GM10266 (cell line): ENCODE measurements at regions not wholly inside any gene's neighbourhood (a gene's known extent, or its start where the extent isn't known, plus 50 kb on each side); places are given as distances from the start of the nearest gene placed in this dataset.
"Not testable (repeated sequence)": the region's sequence is repeated elsewhere in the genome, so short reads cannot be mapped to it uniquely, and the experiment has no call there.

Experiments used
- DNase-seq: peaks from one replicate; pipeline ENCODE4 v3.0.0; 2012; ENCODE audit errors: extremely low spot score
- CTCF ChIP-seq: IDR thresholded peaks from 2 replicates; pipeline ENCODE4 v1.5.1; 2012; ENCODE audit warnings: mild to moderate bottlenecking, low read depth; ENCODE audit not compliant: control insufficient read depth, insufficient read depth; ENCODE audit errors: missing control alignments

GRCh38 chr2:113361051-113361450 is 76.4 kb upstream of the ZNG1B start:
- no peak for TF ChIP-seq CTCF
- DNase-seq = no peak

- DNase-seq = no peak
- no peak for TF ChIP-seq CTCF
These were observed 78.3 kb upstream of the PAX8 start for GRCh38 chr2:113357071-113357470.

GRCh38 chr2:113356284-113356683 is 77.6 kb upstream of the PAX8 start:
- DNase-seq = not testable (repeated sequence)

GRCh38 chr2:113355339-113356015 is 76.8 kb upstream of the PAX8 start:
- not testable (repeated sequence) for DNase-seq

- no peak for DNase-seq
- no peak for TF ChIP-seq CTCF
These were observed 72.9 kb upstream of the PAX8 start for GRCh38 chr2:113351375-113352355.

GRCh38 chr2:113343800-113344199 is 65.1 kb upstream of the PAX8 start:
- not testable (repeated sequence) for DNase-seq

GRCh38 chr2:113342650-113343049 is 63.9 kb upstream of the PAX8 start:
- DNase-seq = no peak
- no peak for TF ChIP-seq CTCF

- DNase-seq = not testable (repeated sequence)
These were observed 63.1 kb upstream of the PAX8 start for GRCh38 chr2:113341870-113342253.

GRCh38 chr2:113341191-113341869 is 62.6 kb upstream of the PAX8 start:
- no peak for TF ChIP-seq CTCF
- no peak for DNase-seq
